Peyer's patch (tissue), 4 donors: ENCODE measurements at regions not wholly inside any gene's neighbourhood (a gene's known extent, or its start where the extent isn't known, plus 50 kb on each side); places are given as distances from the start of the nearest gene placed in this dataset.

Experiments
- DNase-seq, 3 donors: peaks; one replicate each; pipeline ENCODE4 v3.0.0-alpha.2; 2017 to 2019
- H3K27ac ChIP-seq, 4 donors: fragments of 200-600 bp; sonication (generic); one replicate each; pipeline ENCODE4 v1.5.1; 2016 to 2019
- H3K27me3 ChIP-seq, 2 donors: fragments of 200-600 bp; sonication (generic); one replicate each; pipeline ENCODE4 v1.5.1; 2019
- H3K36me3 ChIP-seq, 3 donors: fragments of 200-600 bp; sonication (generic); one replicate each; pipeline ENCODE4 v1.5.1; 2016 to 2019
- H3K4me1 ChIP-seq, 4 donors: fragments of 200-600 bp; sonication (generic); one replicate each; pipeline ENCODE4 v1.5.1; 2016 to 2019
- H3K4me3 ChIP-seq, 4 donors: fragments of 200-600 bp; sonication (generic); 1 replicate in 3 of 4; 2 replicates in 1 of 4; pipeline ENCODE4 v1.5.1; 2016 to 2019; ENCODE audit warnings: mild to moderate bottlenecking in 1 of 4
- H3K9me3 ChIP-seq, 4 donors: fragments of 200-600 bp; sonication (generic); one replicate each; pipeline ENCODE4 v1.5.1; 2016 to 2019; ENCODE audit warnings: mild to moderate bottlenecking in 1 of 4
- POLR2A ChIP-seq, 2 donors: fragments of 450-650 bp; IDR thresholded peaks; one replicate each; pipeline ENCODE4 v1.5.1; 2017; ENCODE audit warnings: antibody characterized with exemption in 2 of 2, mild to moderate bottlenecking in 2 of 2, moderate library complexity in 2 of 2
- TF ChIP-seq, protein P1 (sequence below), 6 experiments: fragments of 450-650 bp in 4 of 6; fragments of 200-600 bp in 2 of 6; sonication (generic) in 1 of 6; IDR thresholded peaks; one replicate each; pipeline ENCODE4 v1.5.1; 2017 to 2019; ENCODE audit warnings: antibody characterized with exemption in 6 of 6, mild to moderate bottlenecking in 3 of 6, moderate library complexity in 1 of 6

DNA sequence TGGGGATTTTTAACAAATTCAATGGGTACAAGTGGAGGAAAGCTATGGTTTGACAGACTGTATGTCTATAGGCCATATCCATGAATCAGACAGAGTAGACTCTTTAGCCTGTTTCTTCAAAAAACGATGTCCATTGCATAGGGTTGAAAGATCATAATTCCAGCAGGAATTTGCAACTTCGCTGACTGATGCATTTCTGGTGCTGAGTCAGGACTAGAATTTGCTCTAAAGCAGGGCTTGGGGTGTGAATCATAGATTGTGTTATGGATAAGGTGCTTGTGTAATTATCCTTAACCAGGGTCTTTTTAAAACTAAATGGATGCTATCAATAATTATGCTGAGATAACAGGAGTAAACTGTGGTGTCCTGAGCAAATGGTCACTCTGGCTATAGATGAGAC lies 200.4 kb upstream of the TBC1D5 start:
- DNase-seq = no peak
- Histone ChIP-seq H3K36me3 (no peaks in the 10 kb centered on the region), H3K9me3 (no peaks in the 10 kb centered on the region), H3K4me1 (no peaks in the 10 kb centered on the region), H3K27ac (no peak overlapping the region), H3K27me3 (no peaks in the 10 kb centered on the region), H3K4me3 (no peak overlapping the region)
- no peak for TF ChIP-seq POLR2A (IDR thresholded peaks at IDR 0.05)
- TF ChIP-seq, protein P1, sequence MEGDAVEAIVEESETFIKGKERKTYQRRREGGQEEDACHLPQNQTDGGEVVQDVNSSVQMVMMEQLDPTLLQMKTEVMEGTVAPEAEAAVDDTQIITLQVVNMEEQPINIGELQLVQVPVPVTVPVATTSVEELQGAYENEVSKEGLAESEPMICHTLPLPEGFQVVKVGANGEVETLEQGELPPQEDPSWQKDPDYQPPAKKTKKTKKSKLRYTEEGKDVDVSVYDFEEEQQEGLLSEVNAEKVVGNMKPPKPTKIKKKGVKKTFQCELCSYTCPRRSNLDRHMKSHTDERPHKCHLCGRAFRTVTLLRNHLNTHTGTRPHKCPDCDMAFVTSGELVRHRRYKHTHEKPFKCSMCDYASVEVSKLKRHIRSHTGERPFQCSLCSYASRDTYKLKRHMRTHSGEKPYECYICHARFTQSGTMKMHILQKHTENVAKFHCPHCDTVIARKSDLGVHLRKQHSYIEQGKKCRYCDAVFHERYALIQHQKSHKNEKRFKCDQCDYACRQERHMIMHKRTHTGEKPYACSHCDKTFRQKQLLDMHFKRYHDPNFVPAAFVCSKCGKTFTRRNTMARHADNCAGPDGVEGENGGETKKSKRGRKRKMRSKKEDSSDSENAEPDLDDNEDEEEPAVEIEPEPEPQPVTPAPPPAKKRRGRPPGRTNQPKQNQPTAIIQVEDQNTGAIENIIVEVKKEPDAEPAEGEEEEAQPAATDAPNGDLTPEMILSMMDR (IDR thresholded peaks at IDR 0.05) = no peak

DNA sequence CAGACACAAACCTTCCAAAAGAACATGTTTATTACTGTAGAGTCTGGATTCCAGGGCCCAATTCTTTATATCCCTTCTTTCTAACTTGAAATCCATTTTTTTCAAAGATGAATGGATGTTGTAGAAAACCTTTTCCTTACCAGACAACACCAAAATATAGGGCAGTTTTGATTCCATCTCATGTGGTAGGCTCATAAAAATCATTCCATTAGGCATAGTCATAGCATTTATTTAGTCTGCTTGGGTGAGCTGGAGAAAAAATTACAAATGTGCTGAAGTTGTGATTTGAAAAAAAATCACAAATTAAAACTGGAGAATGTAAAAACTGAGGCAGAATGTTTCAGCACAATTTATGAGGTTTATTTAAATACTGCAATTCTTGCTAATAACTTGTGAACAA lies 199.3 kb upstream of the TBC1D5 start:
- Histone ChIP-seq H3K27ac (no peak overlapping the region), H3K4me1 (no peaks in the 10 kb centered on the region), H3K4me3 (no peak overlapping the region), H3K27me3 (no peaks in the 10 kb centered on the region), H3K36me3 (no peaks in the 10 kb centered on the region), H3K9me3 (no peaks in the 10 kb centered on the region)
- DNase-seq = no peak
- TF ChIP-seq POLR2A (IDR thresholded peaks at IDR 0.05) = no peak
- TF ChIP-seq, protein P1 (IDR thresholded peaks at IDR 0.05) = no peak

DNA sequence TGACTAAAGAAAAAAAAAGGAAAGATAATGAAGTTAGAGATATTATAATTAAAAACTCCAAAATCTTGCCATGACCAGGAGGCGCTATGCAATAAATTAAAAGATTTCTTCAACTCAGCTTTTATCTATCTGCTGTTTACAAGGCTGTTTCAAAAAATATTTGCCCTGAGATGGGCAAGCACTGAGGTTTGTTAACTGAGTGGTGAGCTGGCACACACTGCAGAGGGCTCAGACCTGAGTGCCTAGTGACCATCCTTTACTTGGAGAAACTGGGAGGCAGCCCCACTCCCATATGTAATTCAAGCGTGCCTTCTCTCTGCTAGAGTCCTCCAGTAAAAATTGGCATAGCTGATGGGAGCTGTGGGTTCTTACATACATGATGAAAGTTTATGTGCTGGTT lies 198.7 kb upstream of the TBC1D5 start:
- no peak for DNase-seq
- Histone ChIP-seq H3K36me3 (no peaks in the 10 kb centered on the region), H3K9me3 (no peaks in the 10 kb centered on the region), H3K4me3 (no peak overlapping the region), H3K27ac (no peak overlapping the region), H3K4me1 (no peaks in the 10 kb centered on the region), H3K27me3 (no peaks in the 10 kb centered on the region)
- TF ChIP-seq POLR2A (IDR thresholded peaks at IDR 0.05) = no peak
- TF ChIP-seq, protein P1 (IDR thresholded peaks at IDR 0.05) = no peak

DNA sequence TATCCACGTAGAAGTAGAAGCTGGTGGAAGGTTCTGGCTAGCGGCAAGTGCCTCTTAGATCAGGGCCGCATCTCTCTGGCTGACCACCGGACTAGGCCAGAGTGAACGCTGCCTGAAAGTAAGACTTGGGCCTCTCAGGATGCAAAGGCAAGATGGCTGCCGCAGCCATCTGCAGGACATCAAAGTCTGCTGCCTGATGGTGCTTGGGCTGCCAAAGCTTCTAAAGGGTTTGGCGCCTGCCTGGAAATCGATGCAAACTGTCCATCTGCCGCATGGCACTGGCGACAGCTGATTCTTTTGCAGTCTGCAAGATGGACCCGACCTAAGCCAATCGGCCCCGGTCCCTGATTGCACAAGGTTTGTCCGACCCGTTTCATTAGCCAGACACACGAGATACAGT lies 196.7 kb upstream of the TBC1D5 start:
- DNase-seq = no peak
- no peak overlapping the region for H3K4me3 ChIP-seq
- no peaks in the 10 kb centered on the region for H3K9me3 ChIP-seq
- H3K36me3 ChIP-seq = no peaks in the 10 kb centered on the region
- H3K27ac ChIP-seq = no peak overlapping the region
- H3K4me1 ChIP-seq = no peaks in the 10 kb centered on the region
- no peaks in the 10 kb centered on the region for H3K27me3 ChIP-seq
- TF ChIP-seq, protein P1 (IDR thresholded peaks at IDR 0.05) = no peak

DNA sequence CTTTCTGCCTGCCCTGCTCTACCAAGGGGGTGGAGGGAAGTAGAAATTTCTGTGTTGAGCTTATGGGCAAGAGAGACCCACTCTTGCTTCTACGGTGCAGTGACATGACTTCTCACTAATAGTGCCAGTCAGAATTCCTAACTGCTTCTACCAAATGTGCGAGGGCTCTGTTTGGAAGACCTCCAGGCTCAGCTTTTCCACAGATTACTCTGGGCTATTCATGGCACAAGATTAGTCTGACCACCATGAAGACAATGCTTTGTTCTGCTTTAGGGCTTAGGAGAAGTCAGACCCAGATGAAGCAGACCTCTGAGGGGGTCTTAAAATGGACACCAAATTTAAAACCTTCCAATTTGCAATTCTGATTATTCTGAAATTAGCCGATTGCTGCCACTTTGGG lies 195.9 kb upstream of the TBC1D5 start:
- H3K9me3 ChIP-seq = no peaks in the 10 kb centered on the region
- no peak overlapping the region for H3K27ac ChIP-seq
- TF ChIP-seq, protein P1 (IDR thresholded peaks at IDR 0.05) = no peak
- no peak for TF ChIP-seq POLR2A (IDR thresholded peaks at IDR 0.05)

More for the DNA sequence above, 195.9 kb upstream of the TBC1D5 start:
- Histone ChIP-seq H3K4me3 (no peak overlapping the region), H3K4me1 (no peaks in the 10 kb centered on the region), H3K27me3 (no peaks in the 10 kb centered on the region), H3K36me3 (no peaks in the 10 kb centered on the region)
- DNase-seq = no peak
